K562 (cell line): ENCODE measurements at regions not wholly inside any gene's neighbourhood (a gene's known extent, or its start where the extent isn't known, plus 50 kb on each side); places are given as distances from the start of the nearest gene placed in this dataset.

Experiments used
- ATAC-seq: fragments of 200-7000 bp; cut with Tn5 transposase; 3 replicates; pipeline ENCODE4 v1.9.1; 2020; ENCODE audit warnings: moderate library complexity
- BruUV-seq: library from RNA; stranded (reverse); fragments of 400-500 nt; replicated peaks from 2 replicates; lab custom pipeline; 2021; lab: Mats Ljungman, UMichigan
- CTCF ChIA-PET: fragments of 300-600 bp; formaldehyde crosslinking; extraction: SDS; loops from one replicate; lab custom pipeline; 2021; ENCODE audit warnings: low intra/inter-chr PET ratio; lab: Yijun Ruan, JAX
- POLR2A ChIA-PET: fragments of 300-600, 350-650 bp; sonication (Branson Sonifier 250); formaldehyde crosslinking; extraction: SDS; loops from one replicate; lab custom pipeline; 2021; ENCODE audit warnings: antibody characterized with exemption, inconsistent platforms; lab: Yijun Ruan, JAX
- DNase-seq, 4 experiments: peaks; one replicate each; pipeline versions ENCODE4 v3.0.0 to v3.0.0-alpha.2; 2011 to 2018; ENCODE audit warnings: low spot score in 3 of 4, mixed read lengths in 3 of 4; ENCODE audit errors: extremely low read depth in 1 of 4
- FAIRE-seq: peaks from 2 replicates; lab custom pipeline; 2011; peaks lifted over from hg19 to GRCh38; lab: Jason Lieb, UNC
- H2AFZ ChIP-seq: 2 replicates; pipeline ENCODE4 v1.6.0; 2011; ENCODE audit warnings: low read depth, low read length, control low read depth, inconsistent platforms
- H3K27ac ChIP-seq: fragments of 200-600 bp; 3 replicates; pipeline ENCODE4 v1.8.0; 2011; ENCODE audit warnings: low read depth, mild to moderate bottlenecking, control low read depth, inconsistent platforms, low read length, moderate library complexity, mixed read lengths; ENCODE audit errors: extremely low read depth
- H3K27me3 ChIP-seq, 2 experiments: fragments of 300-600 bp in 1 of 2; 2 replicates in 1 of 2; 3 replicates in 1 of 2; pipeline versions ENCODE4 v1.6.0 to v1.8.0; 2011; ENCODE audit warnings: inconsistent platforms in 2 of 2, low read length in 2 of 2, mild to moderate bottlenecking in 1 of 2, mixed read lengths in 1 of 2, moderate library complexity in 1 of 2; ENCODE audit not compliant: control insufficient read depth in 2 of 2, insufficient read depth in 2 of 2
- H3K36me3 ChIP-seq: fragments of 300-600 bp; 3 replicates; pipeline ENCODE4 v1.8.0; 2011; ENCODE audit warnings: mild to moderate bottlenecking, low read length, inconsistent platforms; ENCODE audit not compliant: control insufficient read depth, insufficient read depth
- H3K4me1 ChIP-seq, 2 experiments: fragments of 200-600 bp in 1 of 2; replicated peaks in 1 of 2; 2 replicates in 1 of 2; 3 replicates in 1 of 2; pipeline versions ENCODE4 v1.5.1 to v1.8.0; 2011; ENCODE audit warnings: inconsistent platforms in 2 of 2, low read length in 2 of 2, mild to moderate bottlenecking in 1 of 2, mixed read lengths in 1 of 2, moderate library complexity in 1 of 2; ENCODE audit not compliant: control insufficient read depth in 2 of 2, insufficient read depth in 2 of 2
- H3K4me2 ChIP-seq: 2 replicates; pipeline ENCODE4 v1.6.1; 2011; ENCODE audit warnings: low read length, control low read depth, inconsistent platforms, mixed read lengths; ENCODE audit not compliant: insufficient read depth
- H3K4me3 ChIP-seq: fragments of 200-600 bp; sonication (generic), shearing (Covaris generic); 2 replicates; pipeline ENCODE4 v1.5.1; 2016; ENCODE audit warnings: control low read depth, inconsistent platforms
- H3K79me2 ChIP-seq: fragments of 200-600 bp; 3 replicates; pipeline ENCODE4 v1.8.0; 2011; ENCODE audit warnings: low read length, inconsistent platforms; ENCODE audit not compliant: control insufficient read depth, insufficient read depth
- H3K9ac ChIP-seq, 2 experiments: 2 replicates each; pipeline versions ENCODE4 v1.6.0 to v1.6.1; 2011; ENCODE audit warnings: low read depth in 2 of 2, low read length in 2 of 2, control low read depth in 1 of 2, inconsistent platforms in 1 of 2, mild to moderate bottlenecking in 1 of 2, mixed read lengths in 1 of 2; ENCODE audit not compliant: insufficient read depth in 1 of 2
- H3K9me1 ChIP-seq: one replicate; pipeline ENCODE4 v1.6.0; 2011; ENCODE audit warnings: inconsistent platforms, mild to moderate bottlenecking, low read length, moderate library complexity; ENCODE audit not compliant: control insufficient read depth, insufficient read depth
- H3K9me3 ChIP-seq: replicated peaks from 2 replicates; pipeline ENCODE4 v1.5.1; 2011; ENCODE audit warnings: low read depth, low read length, inconsistent platforms; ENCODE audit not compliant: control insufficient read depth, insufficient read depth
- H4K20me1 ChIP-seq: replicated peaks from 2 replicates; pipeline ENCODE4 v1.6.1; 2011; ENCODE audit warnings: low read length, inconsistent platforms, mixed read lengths; ENCODE audit not compliant: control insufficient read depth, insufficient read depth
- ARNT ChIP-seq, 2 experiments: fragments of 450-650 bp; IDR thresholded peaks; 2 replicates each; pipeline ENCODE4 v1.6.1; 2016; ENCODE audit warnings: mild to moderate bottlenecking in 1 of 2
- CBX1 ChIP-seq: sonication (generic); IDR thresholded peaks from 2 replicates; pipeline ENCODE4 v1.6.1; 2016; ENCODE audit warnings: antibody characterized with exemption, low read depth, mild to moderate bottlenecking
- ERF ChIP-seq: fragments of 450-650 bp; formaldehyde crosslinking; IDR thresholded peaks from 2 replicates; pipeline ENCODE4 v1.4.0; 2020; ENCODE audit warnings: mild to moderate bottlenecking, mixed read lengths
- HBP1 ChIP-seq: fragments of 450-650 bp; formaldehyde crosslinking; IDR thresholded peaks from 2 replicates; pipeline ENCODE4 v1.4.0; 2022; ENCODE audit warnings: missing genetic modification characterization
- HMG20A ChIP-seq: fragments of 450-650 bp; formaldehyde crosslinking; conservative IDR thresholded peaks from 2 replicates; pipeline ENCODE4 v1.4.0; 2020; ENCODE audit warnings: mild to moderate bottlenecking, mixed read lengths
- NR4A1 ChIP-seq, 2 experiments: fragments of 250-450 bp in 1 of 2; fragments of 450-650 bp in 1 of 2; sonication (Bioruptor Pico) in 1 of 2; IDR thresholded peaks; 2 replicates each; pipeline versions ENCODE4 v1.4.0 to v1.6.1; 2016 to 2020; ENCODE audit warnings: mild to moderate bottlenecking in 2 of 2, missing compliant biosample characterization in 1 of 2, missing genetic modification characterization in 1 of 2, moderate library complexity in 1 of 2
- PBX2 ChIP-seq, 2 experiments: IDR thresholded peaks in 1 of 2; conservative IDR thresholded peaks in 1 of 2; 2 replicates each; pipeline ENCODE4 v1.6.1; 2016; ENCODE audit warnings: low read depth in 2 of 2, mild to moderate bottlenecking in 1 of 2, missing compliant biosample characterization in 1 of 2, missing genetic modification characterization in 1 of 2, moderate library complexity in 1 of 2
- ZNF507 ChIP-seq: conservative IDR thresholded peaks from 2 replicates; pipeline ENCODE4 v1.6.1; 2017; ENCODE audit warnings: missing genetic modification characterization, missing compliant biosample characterization
- WGBS: fragments of 100-300 bp; shearing (Covaris generic); methylation state at CpG from one replicate; pipeline ENCODE4 v1.1.6; 2016; ENCODE audit warnings: low coverage, mixed read lengths; ENCODE audit not compliant: insufficient coverage; ENCODE audit errors: missing lambda C conversion rate; 5-methylcytosine and 5-hydroxymethylcytosine counted together
- in situ Hi-C: fragments of 300-500 bp; cut with MboI; formaldehyde crosslinking; loops from 4 replicates; pipeline ENCODE4 v1.15.0; 2018; ENCODE audit warnings: inconsistent platforms, mixed read lengths
- intact Hi-C: fragments of 100-400 bp; cut with micrococcal nuclease; formaldehyde crosslinking; loops from 2 replicates; pipeline ENCODE4 v1.14.2; 2022

GRCh38 chr20:17042122-17042521 is 184.7 kb upstream of the PCSK2 start:
- 0% methylated on average over 1 of the region's 1 CpG for WGBS
- no peak for FAIRE-seq
- ATAC-seq, result no peak
- BruUV-seq, result no TSS peak
- Histone ChIP-seq H3K27me3 (no peaks in the 10 kb centered on the region), H3K79me2 (no peaks in the 10 kb centered on the region), H3K9ac (no peak overlapping the region), H3K4me2 (no peak overlapping the region), H3K9me1 (no peaks in the 10 kb centered on the region), H3K4me3 (no peak overlapping the region), H3K36me3 (no peaks in the 10 kb centered on the region), H2AFZ (no peak overlapping the region), H4K20me1 (no peaks in the 10 kb centered on the region), H3K27ac (no peak overlapping the region), H3K4me1 (no peaks in the 10 kb centered on the region), H3K9me3 (no peaks in the 10 kb centered on the region)
- in situ Hi-C loops (no loop called here), intact Hi-C loops (no loop called here)
- no peak for DNase-seq
- no peak for TF ChIP-seq ARNT (IDR thresholded peaks at IDR 0.05)
- no peak for TF ChIP-seq ZNF507 (tag)
- TF ChIP-seq ERF (CRISPR knock-in tag), result no peak
- TF ChIP-seq HBP1 (CRISPR knock-in tag), result no peak
- TF ChIP-seq CBX1, result no peak
- no peak for TF ChIP-seq NR4A1 (CRISPR knock-in tag; IDR thresholded peaks at IDR 0.05)
- TF ChIP-seq NR4A1 (tag; IDR thresholded peaks at IDR 0.05), result no peak
- TF ChIP-seq PBX2 (CRISPR knock-in tag; IDR thresholded peaks at IDR 0.05; ENCODE audit: low read depth), result no peak
- TF ChIP-seq PBX2 (tag; conservative IDR thresholded peaks at IDR 0.05; ENCODE audit: low read depth), result no peak
- TF ChIP-seq HMG20A (CRISPR knock-in tag), result no peak
- ChIA-PET POLR2A (interaction anchor here (0.6 kb wide), 1 partner anchor 1042 kb away, joined by 3 read pairs; no protein-coding TSS in a partner anchor), CTCF (no interaction called here)
